ENCODE measurements at regions not wholly inside any gene's neighbourhood (a gene's known extent, or its start where the extent isn't known, plus 50 kb on each side); places are given as distances from the start of the nearest gene placed in this dataset.
A peak's percentile ranks its signal among the peaks of the same experiment; 100 is the strongest.

DNA sequence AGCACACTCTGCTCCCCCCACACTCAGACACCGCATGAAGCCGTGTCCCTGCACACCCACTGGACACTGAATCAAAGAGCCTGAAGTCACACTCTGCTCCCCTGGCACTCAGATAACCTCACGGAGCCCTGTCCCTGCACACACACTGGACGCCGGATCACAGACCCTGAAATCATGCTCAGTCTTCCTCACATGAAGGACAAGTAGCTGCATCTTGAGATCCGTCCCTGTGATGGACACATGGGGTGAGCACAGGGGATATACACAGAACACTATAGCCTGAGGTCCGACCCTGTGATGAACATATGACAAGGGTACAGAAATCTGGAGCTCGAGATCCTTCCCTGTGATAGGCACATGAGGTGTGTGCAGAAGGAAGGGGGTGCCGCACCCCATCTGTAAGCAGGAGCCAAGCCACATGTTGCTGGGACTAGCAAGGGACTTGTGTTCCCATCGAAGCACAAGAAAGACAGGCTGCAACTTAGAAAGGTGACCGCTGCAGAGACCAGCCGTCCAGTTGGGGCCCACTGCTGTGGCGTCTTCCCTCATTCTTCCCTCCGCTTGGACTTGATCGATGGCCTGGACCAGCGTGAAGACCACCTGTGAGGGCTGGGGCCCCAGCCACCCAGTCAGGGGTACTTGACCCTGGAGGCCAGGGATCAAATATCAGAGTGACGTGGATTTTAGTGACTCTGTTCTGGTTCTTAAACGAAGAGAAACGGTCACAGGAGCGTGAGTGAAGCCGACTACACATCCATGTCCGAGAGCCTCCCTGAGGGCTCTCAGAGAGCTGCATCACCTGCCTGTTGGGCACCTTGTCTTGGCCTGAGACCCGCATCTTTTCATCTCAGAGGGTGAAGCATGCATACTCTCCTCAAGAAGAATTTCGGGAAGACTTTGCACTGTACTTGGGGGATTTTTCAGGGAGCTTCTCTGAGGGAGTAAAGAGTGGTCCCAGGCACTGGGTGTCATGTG is 391.7 kb upstream of the SALL3 start:
- DNase-seq, result no peak

GRCh38 chr18:78589916-78590437 is 389.6 kb upstream of the SALL3 start:
- no peak for DNase-seq

DNA sequence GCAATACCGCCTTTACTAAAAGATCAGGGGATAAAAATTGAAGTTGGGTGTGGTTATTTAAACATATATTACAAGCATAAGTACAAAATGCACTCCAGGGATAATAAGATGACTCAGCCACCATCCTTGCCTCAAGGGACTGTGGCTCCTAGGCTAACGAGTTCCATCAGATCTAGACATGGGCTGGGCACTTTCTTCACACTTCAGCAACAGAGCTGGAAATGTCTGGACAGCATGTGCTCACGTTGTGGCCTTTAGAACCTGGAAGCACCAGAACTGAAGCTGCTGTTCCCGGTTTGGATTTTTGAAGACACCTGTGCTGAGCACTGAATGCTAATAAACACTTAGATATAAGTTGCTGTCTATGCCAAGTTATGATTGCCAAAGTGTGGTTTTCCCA is 384.2 kb upstream of the SALL3 start:
- no peak for DNase-seq

DNA sequence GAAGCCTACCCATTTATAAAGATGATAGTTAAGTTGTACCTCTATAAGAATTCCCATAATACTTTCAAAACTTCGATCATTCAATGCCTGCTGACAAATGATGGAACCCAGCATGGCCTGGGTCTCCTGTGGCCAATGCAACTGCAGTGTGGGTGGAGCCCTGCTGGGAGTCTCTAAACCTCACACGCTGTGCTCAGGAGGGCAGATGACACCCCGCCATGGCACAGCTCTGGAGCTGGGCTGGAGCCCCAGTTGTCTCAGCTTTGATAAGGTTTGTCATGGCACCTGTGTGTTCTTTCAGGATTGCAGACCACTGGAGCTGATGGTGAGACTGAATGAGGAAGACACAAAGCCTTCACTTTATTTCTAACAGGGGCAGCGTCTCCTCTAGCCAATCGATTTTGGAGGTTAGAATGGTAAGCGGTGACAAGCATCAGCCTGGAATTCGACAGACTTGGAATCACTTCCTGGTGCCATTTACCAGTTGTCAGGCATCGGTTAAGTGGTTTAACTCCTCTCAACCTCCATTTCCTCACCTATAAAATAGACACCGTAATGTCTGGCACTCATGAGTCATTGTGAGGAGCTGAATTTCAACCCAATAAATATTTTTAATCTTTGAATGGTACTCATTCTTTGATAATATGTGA is 383.6 kb upstream of the SALL3 start:
- no peak for DNase-seq

DNA sequence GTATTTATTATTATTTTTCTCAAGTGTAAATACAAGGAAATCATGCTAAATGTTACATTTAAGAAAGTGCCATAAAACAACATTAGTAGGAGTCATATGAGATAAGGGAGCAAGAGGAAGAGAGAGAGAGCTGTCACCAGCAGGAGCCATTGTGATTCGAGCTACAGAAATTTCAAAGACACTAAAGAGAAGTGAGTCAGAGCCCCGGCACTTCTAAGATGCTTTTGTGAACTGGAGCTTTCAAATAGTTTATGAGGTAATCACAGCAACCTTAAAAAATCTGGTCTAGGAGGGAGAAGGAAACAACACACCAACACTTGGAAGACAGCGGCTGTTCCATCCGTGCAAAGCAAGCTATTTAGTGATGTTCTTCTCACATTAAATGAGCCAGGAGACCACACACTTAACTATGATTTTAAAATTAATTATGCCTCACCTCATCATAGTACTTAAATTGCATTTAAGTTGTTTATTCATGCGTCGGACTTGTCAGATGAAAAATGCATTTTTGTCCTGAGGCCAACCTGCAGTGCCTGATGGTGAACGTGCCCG is 382.7 kb upstream of the SALL3 start:
- DNase-seq, result no peak

GRCh38 chr18:78601349-78601748 is 378.3 kb upstream of the SALL3 start:
- DNase-seq, result no peak

GRCh38 chr18:78601923-78602322 is 377.7 kb upstream of the SALL3 start:
- no peak for DNase-seq

GRCh38 chr18:78602430-78602829 is 377.2 kb upstream of the SALL3 start:
- DNase-seq, result no peak

DNA sequence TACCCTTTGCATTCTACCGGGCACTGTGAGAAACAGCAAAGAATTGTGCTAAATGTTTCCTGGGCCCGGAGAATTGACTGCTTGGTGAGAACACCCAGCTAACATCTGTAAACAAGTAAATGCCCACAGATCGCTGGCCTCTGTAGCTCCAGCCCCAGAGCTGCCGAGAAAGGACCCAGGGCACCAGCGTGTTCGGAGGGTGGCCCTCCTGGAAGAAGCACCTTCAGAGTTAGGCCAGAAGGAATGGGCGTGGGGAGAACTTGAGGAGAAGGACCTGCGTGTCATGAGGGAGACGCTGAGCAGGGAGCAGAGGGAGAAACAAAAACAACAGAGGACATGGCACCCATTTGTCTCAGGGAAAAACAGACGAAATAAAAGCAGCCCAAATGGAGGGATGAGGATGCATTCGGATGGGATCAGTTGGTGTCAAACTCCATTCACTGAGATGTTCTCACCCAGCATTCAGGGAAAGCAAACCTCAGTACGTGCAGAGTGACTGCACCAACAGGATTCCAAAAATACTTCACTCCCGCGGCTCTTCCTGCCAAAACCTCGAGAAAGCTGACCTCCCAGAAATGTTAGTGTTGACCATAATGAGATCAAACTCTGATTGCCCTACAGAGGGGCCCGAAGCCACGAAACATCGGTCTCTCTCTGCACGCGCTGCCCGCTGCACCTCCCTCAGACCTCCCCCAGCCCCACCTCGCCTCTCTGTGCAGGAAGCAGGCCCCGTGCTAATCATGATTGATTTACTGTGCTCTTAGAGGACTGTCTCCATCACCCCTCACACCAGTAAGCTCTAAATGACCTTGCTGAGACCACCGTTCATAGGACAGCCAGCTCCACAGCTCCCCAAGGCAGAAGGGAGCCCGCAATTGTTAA is 376.3 kb upstream of the SALL3 start:
- no peak for DNase-seq

GRCh38 chr18:78605255-78605654 is 374.4 kb upstream of the SALL3 start:
- DNase-seq, result no peak

GRCh38 chr18:78607221-78607620 is 372.4 kb upstream of the SALL3 start:
- DNase-seq, result no peak

GRCh38 chr18:78607784-78608183 is 371.8 kb upstream of the SALL3 start:
- DNase-seq, result no peak

- DNase-seq, result no peak
These were observed 369.4 kb upstream of the SALL3 start for GRCh38 chr18:78610179-78610578.

- DNase-seq, result no peak
These were observed 368.3 kb upstream of the SALL3 start for GRCh38 chr18:78611201-78611800.

DNA sequence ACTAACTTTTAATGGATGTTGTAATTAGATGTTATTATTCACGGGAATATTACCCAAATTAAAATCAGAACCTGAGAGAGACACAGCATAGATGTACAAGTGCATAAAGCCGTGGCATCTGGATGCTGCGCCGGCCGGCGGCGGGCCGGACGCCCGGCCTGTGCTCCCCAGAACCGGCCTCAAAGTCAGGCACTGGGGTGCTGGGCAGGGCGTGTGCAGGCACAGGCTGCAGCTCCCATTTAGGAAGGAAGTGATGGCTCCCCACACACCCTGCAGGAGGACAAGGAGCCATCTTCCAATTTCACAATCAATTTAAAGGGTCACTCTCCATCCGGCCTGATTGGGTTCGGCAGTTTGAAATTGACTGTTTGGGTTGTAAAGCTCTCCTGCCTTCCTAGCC is 367.7 kb upstream of the SALL3 start:
- DNase-seq, result no peak

- no peak for DNase-seq
These were observed 367.3 kb upstream of the SALL3 start for GRCh38 chr18:78612318-78612717.

- DNase-seq, result no peak
These were observed 366.8 kb upstream of the SALL3 start for GRCh38 chr18:78612801-78613200.

DNA sequence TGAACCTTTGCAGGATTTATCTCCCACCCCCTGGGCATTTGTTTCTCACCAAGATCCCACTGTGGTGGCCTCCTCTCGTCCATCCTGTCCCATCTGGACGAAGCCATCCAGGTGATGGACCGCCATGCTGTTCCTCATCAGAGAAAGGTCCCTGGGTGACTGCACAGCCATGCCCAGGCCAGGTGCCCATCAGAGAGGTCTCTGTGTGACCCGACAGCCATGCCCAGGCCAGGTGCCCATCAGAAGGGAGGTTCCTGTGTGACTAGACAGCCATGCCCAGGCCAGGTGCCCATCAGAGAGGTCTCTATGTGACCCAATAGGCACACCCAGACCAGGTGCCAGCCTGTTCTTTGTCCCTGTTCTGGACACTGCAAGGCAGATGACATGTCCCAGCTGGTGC is 360.9 kb upstream of the SALL3 start:
- DNase-seq, result no peak

DNA sequence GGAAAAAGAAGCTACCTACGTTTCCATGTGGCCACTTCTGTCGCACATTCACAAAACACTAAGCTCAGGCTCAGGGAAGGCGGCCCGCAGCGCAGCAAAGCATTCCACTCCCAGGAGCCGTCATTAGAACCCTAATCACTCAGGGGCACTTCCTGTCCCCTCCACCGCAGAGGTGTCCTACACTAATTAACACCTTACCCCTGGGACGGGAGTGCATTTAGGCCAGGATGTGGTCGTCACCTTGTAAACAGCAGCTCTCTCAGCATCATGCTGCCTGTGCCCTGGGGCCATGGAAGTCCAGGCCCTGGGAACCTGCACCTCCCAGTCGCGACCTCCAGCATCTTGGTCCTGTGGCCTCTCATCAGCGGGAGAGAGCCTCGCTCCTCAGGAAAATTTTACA is 359.8 kb upstream of the SALL3 start:
- DNase-seq, result no peak

DNA sequence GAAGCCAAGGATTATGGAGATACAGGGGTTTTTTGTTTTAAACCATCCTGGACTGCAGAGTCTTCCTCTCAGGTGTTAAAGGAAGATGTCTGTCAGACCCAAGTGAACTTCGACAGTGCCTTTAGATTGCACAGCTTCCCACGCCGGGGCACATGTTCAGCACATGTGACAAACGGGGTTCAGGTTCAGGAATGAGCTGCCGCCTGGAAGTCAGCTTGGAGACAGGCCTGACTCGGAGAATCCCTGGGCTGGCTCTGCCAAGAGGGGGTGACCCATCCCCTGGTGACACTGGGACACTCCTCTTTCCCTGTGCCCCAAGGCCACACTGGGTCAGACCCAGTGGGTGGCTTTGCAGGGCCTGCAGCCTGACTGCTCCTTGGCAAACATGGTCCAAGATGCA is 359.3 kb upstream of the SALL3 start:
- no peak for DNase-seq

GRCh38 chr18:78621141-78621755 is 358.4 kb upstream of the SALL3 start:
- peak; percentile 23 for DNase-seq
